HG02973 (cell line): ENCODE measurements at regions not wholly inside any gene's neighbourhood (a gene's known extent, or its start where the extent isn't known, plus 50 kb on each side); places are given as distances from the start of the nearest gene placed in this dataset.

Source experiments
- ATAC-seq: cut with Tn5 transposase; IDR thresholded peaks from one replicate; pipeline ENCODE4 v1.9.1; 2021; ENCODE audit warnings: moderate library complexity; ENCODE audit not compliant: unreplicated experiment

DNA sequence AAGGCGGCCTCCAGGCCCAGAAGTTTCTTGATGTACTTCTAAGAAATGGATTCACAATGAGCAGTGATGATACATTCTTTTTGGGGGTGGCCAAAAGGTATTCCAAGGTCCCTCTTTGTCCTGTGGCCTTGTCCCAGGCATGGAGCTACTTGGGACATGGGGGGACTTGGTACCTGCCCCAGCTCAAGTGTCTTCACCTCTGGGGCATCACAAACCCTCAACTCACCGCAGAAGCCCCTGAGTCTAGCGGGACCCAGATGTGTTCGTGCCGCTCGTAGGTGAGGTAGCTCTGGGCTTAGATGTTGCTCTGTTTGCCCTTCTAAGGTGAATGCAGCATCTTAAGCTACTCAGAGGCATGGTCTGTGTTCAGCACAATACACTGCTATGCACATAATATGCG lies 338.0 kb upstream of the IRX4 start:
- no peak for ATAC-seq

DNA sequence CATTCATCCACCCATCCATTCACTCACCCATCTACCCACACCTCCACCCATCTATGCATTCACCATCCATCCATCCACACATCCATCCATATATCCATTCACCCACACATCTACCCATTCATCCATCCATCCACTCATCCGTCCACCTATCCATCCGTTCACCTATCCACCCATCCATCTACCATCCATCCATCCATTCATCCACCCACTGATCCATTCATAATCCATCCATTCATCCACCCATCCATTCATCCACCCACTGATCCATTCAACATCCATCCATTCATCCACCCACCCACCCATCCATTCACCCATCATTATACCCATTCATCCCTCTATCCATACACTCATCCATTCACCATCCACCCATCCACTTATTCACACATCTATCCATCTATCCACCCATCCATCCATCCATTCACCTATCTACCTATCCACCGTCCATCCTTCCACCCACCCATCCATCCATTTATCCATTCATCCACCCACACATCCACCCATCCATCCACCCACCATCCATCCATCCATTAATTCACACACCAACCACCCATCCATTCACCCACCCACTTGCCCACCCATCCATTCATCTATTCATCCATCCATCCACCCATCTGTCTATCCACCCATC lies 336.5 kb upstream of the IRX4 start:
- no peak for ATAC-seq

DNA sequence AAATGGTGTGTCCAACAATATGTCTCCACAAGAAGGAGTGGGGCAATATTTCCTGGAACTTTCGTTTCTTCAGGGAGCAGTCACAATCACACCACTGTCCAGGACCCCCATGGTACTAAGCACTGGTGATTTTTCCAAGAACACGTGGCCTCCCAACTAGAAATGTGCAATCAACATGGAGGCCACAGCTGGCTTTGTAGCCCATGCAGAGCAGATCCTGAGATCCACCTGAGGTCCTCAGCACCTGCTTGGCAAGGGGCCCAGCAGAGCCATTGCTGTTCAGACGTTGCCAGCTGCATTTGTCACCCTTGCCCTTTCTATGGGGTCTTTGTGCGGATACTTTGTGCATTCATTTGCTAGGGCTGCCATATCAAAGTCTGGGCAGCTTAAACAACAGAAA lies 334.5 kb upstream of the IRX4 start:
- ATAC-seq, result no peak

DNA sequence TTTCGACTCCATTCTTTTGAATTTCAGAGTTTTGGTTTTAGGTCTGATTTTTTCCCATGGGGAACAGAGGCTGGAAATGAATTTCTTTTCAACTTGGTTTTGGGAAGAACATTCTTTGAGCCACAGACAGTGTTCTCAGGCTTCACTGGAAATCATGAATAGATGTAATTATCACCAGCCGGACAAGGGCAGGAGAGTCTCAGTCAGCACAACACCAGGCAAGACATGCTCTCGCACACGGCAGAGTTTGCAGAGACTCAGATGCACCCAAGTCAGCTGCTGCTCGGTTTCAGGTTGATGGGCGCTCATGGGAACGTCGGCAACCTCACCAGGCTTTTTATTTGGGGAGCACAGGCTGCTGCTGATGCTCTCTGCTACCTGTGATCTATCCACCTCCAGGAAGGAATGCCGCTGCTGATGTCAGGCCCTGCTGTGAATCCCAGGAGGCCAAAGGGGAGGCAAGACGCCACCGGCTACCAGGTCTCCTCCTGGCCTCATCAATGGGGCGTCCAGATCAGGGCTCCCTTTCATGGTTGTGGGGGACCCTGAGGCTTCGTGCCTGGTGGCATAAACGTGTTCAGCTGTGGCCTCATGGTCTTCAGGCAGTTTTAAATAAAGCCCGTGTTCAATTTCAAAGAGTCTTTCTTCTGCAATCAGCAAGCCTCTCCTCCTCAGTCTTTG lies 332.3 kb upstream of the IRX4 start:
- no peak for ATAC-seq

DNA sequence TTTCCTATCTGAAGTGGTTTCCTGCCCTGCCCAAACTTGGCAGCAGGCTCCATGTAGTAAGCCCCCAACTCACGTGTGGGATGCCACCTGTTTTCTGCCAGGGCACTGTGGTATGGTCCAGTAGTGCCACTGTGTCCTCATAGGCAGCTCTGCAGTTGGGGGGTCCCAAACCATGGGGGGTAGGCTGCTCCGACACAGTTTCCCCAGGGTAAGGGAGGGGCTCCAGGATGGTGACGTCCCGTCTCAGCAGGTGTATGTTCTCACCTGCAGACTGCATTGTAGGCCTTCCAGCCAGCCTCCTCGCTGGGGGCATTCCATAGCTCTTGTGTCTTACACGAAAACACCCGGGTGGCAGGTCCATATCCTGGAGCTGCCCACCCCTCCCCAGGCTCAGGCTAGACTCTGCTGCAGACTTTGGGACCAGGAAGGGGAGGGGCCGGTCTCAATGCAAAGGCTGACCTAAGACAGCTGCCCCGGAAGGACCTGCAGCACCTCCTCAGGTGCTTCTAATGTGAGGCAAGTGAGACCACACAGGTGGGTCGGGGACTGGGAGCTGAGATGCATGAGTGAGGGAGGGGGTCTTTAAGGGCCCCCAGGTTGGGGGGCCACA lies 330.5 kb upstream of the IRX4 start:
- ATAC-seq, result no peak

DNA sequence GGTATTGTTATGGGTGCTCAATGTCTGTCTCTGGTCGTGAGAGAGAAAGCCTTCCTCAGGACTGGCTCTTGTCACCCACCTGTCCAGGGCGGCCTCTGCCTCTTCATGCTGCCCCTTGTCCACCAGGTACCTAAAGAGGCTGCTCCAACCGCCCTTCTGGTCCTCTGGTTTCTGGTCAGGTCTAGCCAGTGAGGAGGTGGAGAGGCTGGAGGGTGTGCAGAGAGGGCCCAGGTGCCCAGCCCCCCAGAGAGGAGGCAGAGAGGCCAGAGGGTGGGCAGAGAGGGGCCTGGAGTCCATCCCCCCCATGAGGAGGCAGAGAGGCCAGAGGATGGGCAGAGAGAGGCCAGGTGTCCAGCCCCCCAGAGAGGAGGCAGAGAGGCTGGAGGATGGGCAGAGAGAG lies 329.8 kb upstream of the IRX4 start:
- ATAC-seq, result no peak

DNA sequence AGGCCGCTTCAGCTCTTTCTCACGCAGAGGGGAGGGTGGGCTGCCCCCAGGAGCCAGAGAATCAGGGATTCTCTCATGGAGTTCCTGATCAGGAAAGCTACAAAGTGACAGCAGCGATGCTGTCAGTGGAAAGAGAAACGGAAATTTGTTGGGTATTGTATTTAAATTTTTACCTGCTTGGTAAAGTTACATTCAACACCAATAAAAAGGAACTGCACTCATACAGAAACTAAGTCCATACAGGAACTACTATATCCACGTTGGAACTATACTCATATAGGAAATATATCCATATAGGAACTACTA lies 325.5 kb upstream of the IRX4 start:
- no peak for ATAC-seq

DNA sequence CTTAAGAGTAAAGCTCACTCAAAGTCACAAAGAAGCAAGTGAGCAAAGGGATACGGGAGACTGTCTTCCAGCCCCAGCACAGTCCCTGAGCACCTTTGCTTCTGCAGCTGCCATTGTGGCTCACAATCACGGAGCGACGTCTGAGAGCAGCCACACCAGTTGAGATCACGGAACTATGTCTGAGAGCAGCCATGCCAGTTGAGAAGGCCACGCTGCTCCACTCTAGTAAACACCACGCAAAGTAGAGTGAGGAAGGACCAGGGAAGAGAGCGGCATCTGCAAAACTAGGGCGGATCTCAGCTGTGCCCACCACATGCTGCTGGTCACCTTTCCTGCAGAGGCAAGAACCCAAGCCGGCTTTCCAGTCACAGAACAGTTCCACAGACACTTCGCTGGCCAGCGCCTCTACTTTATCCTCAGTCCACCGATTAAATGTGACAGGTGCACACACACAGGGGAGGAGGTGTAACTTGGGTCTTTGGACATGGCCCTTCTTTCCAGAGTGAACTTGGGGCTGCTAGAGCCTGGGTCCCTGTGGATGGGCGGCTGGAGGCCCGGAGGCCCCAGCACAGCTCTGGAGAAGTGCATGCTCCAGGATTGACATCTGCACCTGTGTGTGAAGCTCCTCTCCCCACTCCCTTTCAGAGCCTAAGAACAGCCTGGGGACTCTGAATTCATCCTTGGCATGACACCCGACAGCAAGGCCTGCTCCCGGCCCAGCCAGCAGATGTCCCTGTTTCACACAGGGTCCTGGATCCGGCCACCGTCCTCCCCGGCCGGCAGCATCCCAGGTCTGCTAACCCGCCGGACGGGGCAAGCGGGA lies 324.9 kb upstream of the IRX4 start:
- no peak for ATAC-seq

DNA sequence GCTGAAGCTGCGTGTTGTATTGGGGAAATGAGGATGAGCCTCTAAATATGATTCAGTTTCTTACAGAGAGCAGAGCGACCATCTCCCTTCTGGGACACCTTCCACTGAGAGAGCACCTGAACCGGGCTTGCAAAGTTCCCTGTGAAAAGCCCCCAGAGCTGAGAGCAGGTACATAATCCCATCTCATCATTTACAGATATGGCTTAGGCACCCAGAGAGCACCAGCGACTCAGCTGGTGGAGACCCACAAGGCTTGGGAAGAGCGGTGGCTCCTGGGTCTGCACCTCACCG lies 324.3 kb upstream of the IRX4 start:
- ATAC-seq, result no peak

DNA sequence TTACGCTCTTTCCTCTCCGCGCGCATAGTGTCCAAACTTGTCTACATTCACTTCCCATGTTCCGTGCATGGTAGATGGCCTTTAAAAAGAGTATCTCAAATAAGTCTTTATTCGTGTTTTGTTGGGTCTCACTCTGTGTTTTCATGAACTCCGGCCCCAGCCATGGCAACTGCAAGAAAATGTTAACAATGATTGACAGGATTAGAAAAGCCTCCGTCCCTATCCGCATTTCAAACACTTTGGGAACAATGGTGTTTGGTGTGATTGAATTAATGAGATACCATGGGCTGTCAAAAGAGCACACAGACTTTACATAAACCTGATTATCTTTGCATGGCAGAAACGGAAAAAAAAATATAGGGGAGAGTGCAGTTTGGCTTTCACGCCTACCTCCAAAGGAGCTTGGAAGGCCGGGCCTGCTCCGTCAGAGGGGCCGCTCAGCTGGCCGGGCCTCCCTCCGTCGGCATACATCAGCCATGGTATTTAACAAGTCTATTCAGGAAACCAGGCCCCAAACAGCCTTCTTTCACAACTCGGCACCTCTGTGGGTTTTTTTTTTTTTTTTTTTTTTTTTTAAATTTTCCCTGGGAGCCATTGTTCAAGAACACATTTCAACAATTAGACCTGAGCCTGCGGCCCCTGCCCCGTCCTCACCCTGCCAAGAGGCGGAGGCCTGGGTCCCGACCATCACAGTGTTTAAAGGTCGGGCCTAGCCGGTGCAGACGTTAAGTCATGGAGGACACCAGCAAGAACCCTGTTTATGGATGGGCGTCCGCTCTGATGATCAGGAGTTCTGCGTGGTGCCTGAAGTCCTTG lies 323.8 kb upstream of the IRX4 start:
- ATAC-seq, result no peak

DNA sequence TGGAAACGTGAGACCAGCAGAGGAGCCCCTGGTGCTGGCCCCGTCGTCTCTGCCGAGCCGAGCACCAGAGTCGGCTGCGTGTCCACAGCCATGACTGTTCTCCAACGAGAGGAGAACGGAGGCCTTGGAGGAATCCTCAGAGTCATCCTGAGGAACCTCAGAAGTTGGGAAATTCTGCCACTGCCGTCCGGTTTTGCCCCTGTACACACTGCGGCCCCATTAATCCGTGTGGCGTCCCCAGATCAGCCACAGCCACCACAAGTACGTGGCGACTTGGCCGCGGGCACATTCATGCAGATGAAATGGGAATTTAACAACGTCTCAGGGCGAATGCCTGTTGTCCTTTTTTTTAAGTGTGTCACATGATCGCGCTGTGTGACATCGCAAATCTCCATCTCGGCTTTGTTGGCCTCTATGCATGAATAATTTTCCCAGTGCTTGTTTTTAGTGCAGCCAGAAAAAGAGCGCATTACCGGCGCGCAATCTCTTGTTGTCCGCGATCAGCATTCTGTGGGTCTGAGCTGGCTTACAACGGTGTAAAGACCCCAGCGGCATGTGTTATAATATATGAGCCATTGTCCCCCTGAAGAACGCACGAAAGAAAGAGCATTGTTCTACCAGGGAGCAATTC lies 323.0 kb upstream of the IRX4 start:
- no peak for ATAC-seq

DNA sequence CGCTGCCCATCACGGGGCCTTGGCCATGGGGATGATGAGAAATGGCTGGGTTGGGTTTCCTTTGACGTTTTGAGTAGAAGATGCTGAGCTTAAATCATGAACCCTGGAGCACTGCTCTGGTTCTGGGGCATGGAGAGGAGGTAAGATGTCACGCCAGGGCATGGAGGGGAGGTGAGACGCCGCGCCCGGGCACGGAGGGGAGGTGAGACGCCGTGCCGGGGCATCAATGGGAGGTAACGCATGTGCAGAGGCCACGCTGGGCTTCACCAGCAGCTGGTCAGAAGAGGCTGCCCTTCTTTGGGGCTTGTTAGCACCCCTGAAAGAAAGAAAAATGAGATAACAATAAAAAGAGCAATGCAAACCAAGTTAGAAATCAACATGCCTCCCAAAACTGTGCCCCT lies 322.5 kb upstream of the IRX4 start:
- ATAC-seq, result no peak

DNA sequence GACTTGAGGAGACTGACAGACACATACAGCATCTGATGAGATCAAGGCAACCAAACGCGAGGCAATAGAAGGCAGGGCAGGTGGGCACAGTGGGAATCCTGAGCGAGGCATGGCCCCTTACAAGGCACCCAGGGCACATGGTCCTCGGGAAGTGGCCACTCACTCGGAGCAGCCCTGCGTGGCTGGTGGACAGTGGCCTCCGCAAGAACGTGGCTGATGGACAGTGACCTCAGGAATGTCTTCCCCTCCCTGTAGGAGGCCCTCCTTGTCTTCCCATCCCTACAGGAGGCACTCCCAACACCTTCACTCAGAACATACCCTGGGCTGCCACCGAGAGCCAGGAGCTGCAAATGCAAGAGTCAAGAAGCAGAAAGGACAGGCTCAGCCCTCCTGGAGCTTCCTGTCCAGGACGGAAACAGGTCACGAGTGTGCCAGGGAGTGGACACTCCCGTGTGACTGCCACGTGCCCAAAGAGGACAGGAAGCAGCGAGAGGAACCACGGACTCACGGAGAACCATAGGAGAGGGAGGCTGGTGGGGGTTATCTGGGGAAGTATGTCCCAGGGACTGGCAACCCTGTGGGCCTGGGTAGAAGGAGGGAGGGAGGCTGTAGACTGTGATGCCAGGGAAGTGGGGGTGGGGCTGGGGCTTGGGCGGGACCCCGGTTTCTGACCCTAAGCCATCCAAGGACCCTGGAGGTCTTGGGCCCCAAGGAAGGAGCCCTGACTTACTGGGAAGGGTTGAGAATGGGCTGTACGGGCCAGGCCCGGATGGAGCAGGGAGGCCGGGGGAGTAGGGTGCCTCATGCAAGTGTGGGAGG lies 321.9 kb upstream of the IRX4 start:
- no peak for ATAC-seq

DNA sequence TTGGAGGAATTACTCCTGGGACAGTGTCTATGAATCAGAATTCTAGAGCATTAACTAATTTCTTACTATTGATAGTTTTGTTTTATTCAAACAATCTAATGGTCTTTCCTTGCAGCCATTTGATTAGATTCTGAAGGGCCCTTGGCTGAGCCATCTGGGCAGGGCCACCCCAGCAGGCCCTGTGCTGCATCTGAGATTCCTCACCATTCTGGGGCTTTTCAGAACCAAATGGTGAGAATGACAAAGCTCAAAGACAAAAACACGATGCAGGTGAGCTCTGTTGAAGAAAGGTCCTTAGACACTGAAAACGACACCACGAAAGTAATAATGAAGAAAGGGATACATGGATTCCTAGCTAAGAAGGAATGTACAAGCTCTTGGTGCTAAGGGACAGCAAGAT lies 321.0 kb upstream of the IRX4 start:
- no peak for ATAC-seq

DNA sequence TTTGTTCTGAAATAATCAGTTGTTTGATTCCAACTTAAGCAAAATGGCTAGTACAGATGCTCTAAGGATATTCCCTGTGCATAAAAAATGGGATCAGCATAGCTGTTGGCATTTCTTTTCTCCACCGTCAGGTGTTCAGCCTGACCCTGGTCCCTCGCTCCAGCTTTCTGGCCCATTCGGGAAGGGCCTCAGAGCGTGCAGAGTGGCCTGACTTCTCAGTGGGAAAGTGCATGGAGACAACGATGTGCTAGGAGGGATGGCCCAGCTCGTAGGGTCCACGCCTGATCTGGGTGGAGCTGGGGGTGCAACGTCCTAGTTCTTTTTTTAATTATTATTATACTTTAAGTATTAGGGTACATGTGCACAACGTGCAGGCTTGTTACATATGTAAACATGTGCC lies 319.1 kb upstream of the IRX4 start:
- no peak for ATAC-seq

DNA sequence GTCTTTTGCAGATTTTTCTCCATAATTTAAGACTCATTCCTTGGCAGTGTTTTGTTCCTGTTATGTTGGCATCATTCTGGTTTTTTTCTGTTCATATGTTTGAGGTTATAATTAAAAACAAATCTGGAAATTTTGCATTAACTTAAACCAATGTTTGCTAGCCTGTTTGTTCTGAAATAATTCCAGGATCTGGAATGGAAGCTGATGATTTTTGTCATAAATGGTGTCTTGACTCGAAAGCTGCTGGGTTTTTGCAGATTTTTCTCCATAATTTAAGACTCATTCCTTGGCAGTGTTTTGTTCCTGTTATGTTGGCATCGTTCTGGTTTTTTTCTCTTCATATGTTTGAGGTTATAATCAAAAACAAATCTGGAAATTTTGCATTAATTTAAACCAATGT lies 318.7 kb upstream of the IRX4 start:
- ATAC-seq, result no peak

DNA sequence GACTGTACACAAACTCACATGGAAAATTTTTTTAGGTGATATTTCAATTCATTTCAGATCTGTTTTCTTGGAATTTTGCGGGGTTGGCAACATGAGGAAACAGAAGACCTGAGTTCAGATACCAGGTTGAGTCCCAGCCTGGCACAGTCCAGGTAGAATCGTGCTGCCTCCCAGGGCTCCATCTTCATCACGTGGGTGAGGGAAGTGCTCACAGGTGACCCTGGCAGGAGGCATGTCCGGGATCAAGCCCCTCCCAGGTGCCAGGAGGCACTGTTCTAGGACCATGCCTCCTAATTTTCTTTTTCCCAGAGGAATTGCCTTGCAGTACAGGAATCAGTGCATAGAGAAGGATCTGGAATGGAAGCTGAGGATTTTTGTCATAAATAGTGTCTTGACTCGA lies 318.3 kb upstream of the IRX4 start:
- no peak for ATAC-seq

DNA sequence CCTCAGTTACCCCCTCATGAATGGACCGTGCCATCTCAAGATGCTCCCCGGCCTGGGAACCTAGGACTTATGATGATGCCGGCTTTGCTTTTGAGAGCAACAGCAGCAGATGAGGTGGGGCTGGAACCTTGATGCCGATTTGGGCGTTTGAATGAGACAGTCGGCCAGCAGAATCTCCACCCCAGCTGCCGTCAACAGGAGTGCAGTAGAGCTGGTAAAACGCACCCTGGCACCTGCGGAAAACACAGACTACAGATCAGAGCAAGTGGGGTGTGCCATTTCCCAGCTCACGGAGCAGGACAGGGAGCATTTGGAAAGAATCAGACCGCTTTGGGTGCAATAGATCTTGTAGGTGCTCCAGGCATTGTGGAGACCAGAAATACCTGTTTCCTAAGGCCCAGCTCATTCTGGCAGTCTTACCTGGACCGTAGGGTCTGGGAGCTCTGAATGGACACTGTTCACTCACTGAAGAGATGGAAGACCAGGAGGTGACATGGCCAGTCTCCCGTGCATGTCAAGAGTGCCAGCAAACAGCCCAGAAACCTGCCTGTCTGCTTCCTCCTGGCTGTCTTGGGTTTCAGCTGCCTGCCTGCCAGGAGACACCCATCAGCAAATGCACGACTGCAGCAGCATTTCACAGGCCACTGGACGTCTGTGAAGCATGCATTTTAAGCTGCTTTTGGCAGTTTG lies 317.7 kb upstream of the IRX4 start:
- no peak for ATAC-seq

DNA sequence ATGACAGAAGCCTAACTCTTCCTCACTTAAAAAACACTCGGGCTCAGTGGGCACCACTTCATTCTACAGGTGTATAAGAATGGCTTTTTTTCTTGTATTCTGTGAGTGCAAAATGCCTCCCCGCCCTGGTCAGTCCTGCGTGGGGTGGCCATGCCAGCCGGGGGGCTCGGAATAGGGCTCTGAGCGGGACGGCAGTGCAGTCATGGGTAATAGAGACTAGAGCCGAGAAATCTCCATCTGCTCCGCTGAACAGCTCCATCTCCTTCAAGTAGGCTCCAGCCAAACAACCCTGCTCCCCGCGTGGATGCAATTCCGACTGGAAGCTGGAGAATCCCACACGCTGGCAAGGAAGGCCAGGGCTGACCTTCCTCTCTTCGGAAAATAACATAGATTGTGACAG lies 317.0 kb upstream of the IRX4 start:
- ATAC-seq, result no peak
